Glutamatergic neuron (in vitro differentiated cells): ENCODE measurements at regions not wholly inside any gene's neighbourhood (a gene's known extent, or its start where the extent isn't known, plus 50 kb on each side); places are given as distances from the start of the nearest gene placed in this dataset.

ENCODE experiments used
- DNase-seq: peaks from one replicate; pipeline ENCODE4 v3.0.0; 2022
- H3K27ac Mint-ChIP-seq: one replicate; pipeline ENCODE4 v1.8.0; 2020; ENCODE audit warnings: mild to moderate bottlenecking, mixed read lengths, inconsistent platforms; ENCODE audit not compliant: unreplicated experiment
- H3K27me3 Mint-ChIP-seq: one replicate; pipeline ENCODE4 v1.8.0; 2020; ENCODE audit warnings: mild to moderate bottlenecking, moderate library complexity, mixed read lengths, inconsistent platforms; ENCODE audit not compliant: unreplicated experiment
- H3K36me3 Mint-ChIP-seq: one replicate; pipeline ENCODE4 v1.8.0; 2020; ENCODE audit warnings: mild to moderate bottlenecking, mixed read lengths, inconsistent platforms; ENCODE audit not compliant: unreplicated experiment
- H3K4me1 Mint-ChIP-seq: one replicate; pipeline ENCODE4 v1.8.0; 2020; ENCODE audit warnings: mild to moderate bottlenecking, low read depth, mixed read lengths, inconsistent platforms; ENCODE audit not compliant: unreplicated experiment
- H3K4me3 Mint-ChIP-seq: one replicate; pipeline ENCODE4 v1.8.0; 2020; ENCODE audit warnings: mild to moderate bottlenecking, mixed read lengths, inconsistent platforms; ENCODE audit not compliant: unreplicated experiment
- H3K9me3 Mint-ChIP-seq: one replicate; pipeline ENCODE4 v1.8.0; 2020; ENCODE audit warnings: mild to moderate bottlenecking, moderate library complexity, mixed read lengths, inconsistent platforms; ENCODE audit not compliant: unreplicated experiment
- TF ChIP-seq, protein P1 (sequence below): fragments of 200-600 bp; sonication (generic); IDR thresholded peaks from one replicate; pipeline ENCODE4 v1.5.0; 2021; ENCODE audit not compliant: partially characterized antibody, unreplicated experiment

DNA sequence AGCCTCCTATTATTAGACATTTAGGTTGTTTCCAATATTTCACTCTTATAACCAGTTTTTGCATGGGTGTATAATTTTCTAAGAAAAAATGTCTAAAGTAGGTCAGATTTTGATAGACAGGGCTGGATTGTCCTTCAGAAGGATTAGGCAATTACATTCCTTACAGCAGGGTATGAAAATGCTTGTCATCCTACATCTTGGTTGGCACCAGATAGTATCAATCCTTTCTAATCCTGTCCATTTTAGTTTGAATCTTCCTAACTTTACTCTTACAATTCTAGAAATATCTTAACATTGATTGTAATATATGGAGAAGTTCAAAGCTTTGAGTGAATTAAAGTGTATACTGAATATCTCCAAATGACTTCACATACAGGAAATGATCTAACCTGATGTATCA is 63.0 kb upstream of the ZBED5 start:
- Mint-ChIP-seq H3K9me3 (peaks cover 8% of the 10 kb centered on the region), H3K27me3 (peaks cover 10% of the 10 kb centered on the region), H3K27ac (no peak overlapping the region), H3K4me3 (no peak overlapping the region), H3K36me3 (peaks cover 15% of the 10 kb centered on the region), H3K4me1 (peaks cover 8% of the 10 kb centered on the region)
- no peak for DNase-seq
- TF ChIP-seq, protein P1, sequence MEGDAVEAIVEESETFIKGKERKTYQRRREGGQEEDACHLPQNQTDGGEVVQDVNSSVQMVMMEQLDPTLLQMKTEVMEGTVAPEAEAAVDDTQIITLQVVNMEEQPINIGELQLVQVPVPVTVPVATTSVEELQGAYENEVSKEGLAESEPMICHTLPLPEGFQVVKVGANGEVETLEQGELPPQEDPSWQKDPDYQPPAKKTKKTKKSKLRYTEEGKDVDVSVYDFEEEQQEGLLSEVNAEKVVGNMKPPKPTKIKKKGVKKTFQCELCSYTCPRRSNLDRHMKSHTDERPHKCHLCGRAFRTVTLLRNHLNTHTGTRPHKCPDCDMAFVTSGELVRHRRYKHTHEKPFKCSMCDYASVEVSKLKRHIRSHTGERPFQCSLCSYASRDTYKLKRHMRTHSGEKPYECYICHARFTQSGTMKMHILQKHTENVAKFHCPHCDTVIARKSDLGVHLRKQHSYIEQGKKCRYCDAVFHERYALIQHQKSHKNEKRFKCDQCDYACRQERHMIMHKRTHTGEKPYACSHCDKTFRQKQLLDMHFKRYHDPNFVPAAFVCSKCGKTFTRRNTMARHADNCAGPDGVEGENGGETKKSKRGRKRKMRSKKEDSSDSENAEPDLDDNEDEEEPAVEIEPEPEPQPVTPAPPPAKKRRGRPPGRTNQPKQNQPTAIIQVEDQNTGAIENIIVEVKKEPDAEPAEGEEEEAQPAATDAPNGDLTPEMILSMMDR: no peak

DNA sequence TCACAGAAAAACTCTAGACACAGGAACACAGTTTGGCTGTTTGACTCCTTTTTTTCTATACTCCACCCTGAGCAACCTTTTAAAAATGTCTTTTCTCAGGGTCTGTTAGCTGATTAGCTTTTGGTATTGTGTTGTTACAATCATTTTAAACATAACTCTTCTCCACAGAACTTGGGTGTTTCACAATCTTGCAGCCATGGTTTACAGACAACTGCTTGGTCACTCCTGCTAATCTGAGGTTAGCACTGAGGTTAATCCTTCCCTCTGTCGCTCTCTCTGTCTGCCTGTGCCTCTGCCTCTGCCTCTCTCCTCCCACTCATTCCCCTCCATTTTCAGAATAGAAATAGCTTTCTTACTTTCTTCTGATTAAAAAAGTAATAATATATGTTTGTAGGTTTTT is 62.4 kb upstream of the ZBED5 start:
- Mint-ChIP-seq H3K27me3 (peaks cover 5% of the 10 kb centered on the region), H3K4me1 (peaks cover 6% of the 10 kb centered on the region), H3K9me3 (peaks cover 2% of the 10 kb centered on the region), H3K27ac (no peak overlapping the region), H3K4me3 (no peak overlapping the region), H3K36me3 (peaks cover 15% of the 10 kb centered on the region)
- DNase-seq: no peak
- TF ChIP-seq, protein P1: no peak

DNA sequence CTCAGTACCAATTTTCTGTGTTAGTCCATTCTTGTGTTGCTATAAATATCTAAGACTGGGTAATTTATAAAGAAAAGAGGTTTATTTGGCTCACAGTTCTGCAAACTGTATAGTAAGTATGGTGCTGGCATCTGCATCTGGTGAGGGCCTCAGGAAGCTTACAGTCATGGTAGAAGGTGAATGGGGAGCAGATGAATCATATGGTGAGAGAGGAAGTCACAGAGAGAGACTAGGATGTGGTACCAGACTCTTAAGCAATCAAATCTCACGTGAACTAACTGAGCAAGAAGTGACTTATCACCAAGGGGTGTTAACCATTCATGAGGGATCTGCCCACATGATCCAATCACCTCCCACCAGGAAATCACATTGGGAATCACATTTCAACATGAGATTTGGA is 60.8 kb upstream of the ZBED5 start:
- Mint-ChIP-seq H3K4me1 (no peaks in the 10 kb centered on the region), H3K36me3 (peaks cover 15% of the 10 kb centered on the region), H3K9me3 (no peaks in the 10 kb centered on the region), H3K27me3 (peaks cover 4% of the 10 kb centered on the region), H3K4me3 (no peak overlapping the region), H3K27ac (no peak overlapping the region)
- no peak for DNase-seq
- TF ChIP-seq, protein P1: no peak

DNA sequence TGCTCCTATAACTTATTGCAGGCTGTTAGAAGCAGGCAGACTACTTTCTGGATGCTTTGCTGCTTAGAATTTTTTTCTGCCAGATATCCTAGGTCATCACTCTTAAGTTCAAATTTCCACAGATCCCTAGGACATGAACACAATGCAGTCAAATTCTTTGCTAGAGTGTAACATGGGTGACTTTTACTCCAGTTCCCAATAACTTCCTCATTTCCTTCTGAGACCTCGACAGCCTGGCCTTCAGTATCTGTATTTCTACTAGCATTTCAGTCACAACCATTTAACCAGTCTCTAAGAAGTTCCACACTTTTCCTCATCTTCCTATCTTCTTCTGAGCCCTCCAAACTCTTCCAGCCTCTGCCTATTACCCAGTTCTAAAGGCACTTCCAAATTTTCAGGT is 60.4 kb upstream of the ZBED5 start:
- no peak for DNase-seq
- Mint-ChIP-seq H3K27ac (no peak overlapping the region), H3K27me3 (peaks cover 4% of the 10 kb centered on the region), H3K36me3 (peaks cover 15% of the 10 kb centered on the region), H3K4me1 (no peaks in the 10 kb centered on the region), H3K9me3 (no peaks in the 10 kb centered on the region), H3K4me3 (no peak overlapping the region)
- TF ChIP-seq, protein P1: no peak

DNA sequence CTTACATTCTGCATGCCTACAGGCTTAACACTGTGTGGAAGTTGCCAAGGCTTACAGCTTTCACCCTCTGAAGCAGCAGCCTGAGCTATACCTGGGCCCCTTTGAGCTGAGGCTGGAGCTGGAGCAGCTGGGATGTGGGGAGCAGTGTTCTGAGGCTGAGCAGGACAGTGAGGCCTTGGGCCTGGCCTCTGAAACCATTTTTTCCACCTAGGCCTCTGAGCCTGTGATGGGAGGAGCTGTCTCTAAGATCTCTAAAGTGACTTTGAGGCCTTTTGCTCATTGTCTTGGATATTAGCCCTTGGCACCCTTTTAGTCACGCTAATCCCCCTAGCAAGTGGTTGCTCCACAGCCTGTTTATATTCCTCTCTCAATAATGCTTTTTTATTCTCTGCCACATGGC is 59.9 kb upstream of the ZBED5 start:
- H3K36me3 Mint-ChIP-seq: peaks cover 15% of the 10 kb centered on the region
- H3K4me3 Mint-ChIP-seq: no peak overlapping the region
- TF ChIP-seq, protein P1: no peak
- DNase-seq: no peak
- no peak overlapping the region for H3K27ac Mint-ChIP-seq
- H3K9me3 Mint-ChIP-seq: no peaks in the 10 kb centered on the region
- H3K27me3 Mint-ChIP-seq: peaks cover 4% of the 10 kb centered on the region
- no peaks in the 10 kb centered on the region for H3K4me1 Mint-ChIP-seq
